ENCODE measurements at regions not wholly inside any gene's neighbourhood (a gene's known extent, or its start where the extent isn't known, plus 50 kb on each side); places are given as distances from the start of the nearest gene placed in this dataset.

DNA sequence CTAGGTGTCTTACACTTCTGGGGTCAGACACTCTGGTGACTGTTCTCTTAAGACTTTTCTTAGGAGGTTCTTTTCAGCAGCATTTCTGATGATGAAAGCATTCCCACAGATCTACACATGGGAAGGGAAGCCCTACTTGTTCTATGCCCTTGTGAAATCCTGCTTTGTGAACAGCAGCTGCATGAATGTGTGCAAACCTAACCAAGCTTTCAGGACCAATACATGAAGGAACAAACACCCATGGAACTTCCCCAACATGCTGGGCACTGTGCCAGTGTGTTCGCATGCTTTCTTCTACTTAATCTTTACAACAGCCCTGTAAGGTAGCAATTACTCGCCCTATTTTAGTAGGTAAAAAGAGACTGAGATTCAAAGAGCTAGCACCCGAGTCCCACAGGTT lies 439.9 kb upstream of the KLF4 start:
- 0 out of 2 replicates have a peak, but pooled peaks cover 2% of the 10 kb centered on the region for H3K27me3 ChIP-seq (ENCODE audit: control insufficient read depth, low read length)
- no peaks in the 10 kb centered on the region for H3F3A ChIP-seq (ENCODE audit: control insufficient read depth, insufficient read depth)
- TF ChIP-seq, protein P1, sequence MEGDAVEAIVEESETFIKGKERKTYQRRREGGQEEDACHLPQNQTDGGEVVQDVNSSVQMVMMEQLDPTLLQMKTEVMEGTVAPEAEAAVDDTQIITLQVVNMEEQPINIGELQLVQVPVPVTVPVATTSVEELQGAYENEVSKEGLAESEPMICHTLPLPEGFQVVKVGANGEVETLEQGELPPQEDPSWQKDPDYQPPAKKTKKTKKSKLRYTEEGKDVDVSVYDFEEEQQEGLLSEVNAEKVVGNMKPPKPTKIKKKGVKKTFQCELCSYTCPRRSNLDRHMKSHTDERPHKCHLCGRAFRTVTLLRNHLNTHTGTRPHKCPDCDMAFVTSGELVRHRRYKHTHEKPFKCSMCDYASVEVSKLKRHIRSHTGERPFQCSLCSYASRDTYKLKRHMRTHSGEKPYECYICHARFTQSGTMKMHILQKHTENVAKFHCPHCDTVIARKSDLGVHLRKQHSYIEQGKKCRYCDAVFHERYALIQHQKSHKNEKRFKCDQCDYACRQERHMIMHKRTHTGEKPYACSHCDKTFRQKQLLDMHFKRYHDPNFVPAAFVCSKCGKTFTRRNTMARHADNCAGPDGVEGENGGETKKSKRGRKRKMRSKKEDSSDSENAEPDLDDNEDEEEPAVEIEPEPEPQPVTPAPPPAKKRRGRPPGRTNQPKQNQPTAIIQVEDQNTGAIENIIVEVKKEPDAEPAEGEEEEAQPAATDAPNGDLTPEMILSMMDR (IDR thresholded peaks at IDR 0.05; ENCODE audit: low read depth, low read length, poor library complexity, severe bottlenecking) = no peak
- no peak for TF ChIP-seq EZH2phosphoT487 (IDR thresholded peaks at IDR 0.05; ENCODE audit: borderline replicate concordance, low read length)
- H3K4me1 ChIP-seq (ENCODE audit: control insufficient read depth, low read length) = no peaks in the 10 kb centered on the region
- H3K4me3 ChIP-seq (ENCODE audit: low read length) = no peak overlapping the region
- no peak overlapping the region for H3K4me2 ChIP-seq (ENCODE audit: low read length)
- H3K9me2 ChIP-seq (replicated peaks; ENCODE audit: control insufficient read depth, low read length) = no peaks in the 10 kb centered on the region
- no peaks in the 10 kb centered on the region for H3K36me3 ChIP-seq (ENCODE audit: control insufficient read depth, low read length)
- no peaks in the 10 kb centered on the region for H3K9me3 ChIP-seq (ENCODE audit: control insufficient read depth, insufficient read depth, low read length)
- no peaks in the 10 kb centered on the region for H4K20me1 ChIP-seq (ENCODE audit: control insufficient read depth, insufficient read depth, low read depth, low read length)
- H3K79me2 ChIP-seq (ENCODE audit: control insufficient read depth, low read length) = no peaks in the 10 kb centered on the region
- no peak overlapping the region for H3K27ac ChIP-seq (ENCODE audit: low read depth, low read length)

DNA sequence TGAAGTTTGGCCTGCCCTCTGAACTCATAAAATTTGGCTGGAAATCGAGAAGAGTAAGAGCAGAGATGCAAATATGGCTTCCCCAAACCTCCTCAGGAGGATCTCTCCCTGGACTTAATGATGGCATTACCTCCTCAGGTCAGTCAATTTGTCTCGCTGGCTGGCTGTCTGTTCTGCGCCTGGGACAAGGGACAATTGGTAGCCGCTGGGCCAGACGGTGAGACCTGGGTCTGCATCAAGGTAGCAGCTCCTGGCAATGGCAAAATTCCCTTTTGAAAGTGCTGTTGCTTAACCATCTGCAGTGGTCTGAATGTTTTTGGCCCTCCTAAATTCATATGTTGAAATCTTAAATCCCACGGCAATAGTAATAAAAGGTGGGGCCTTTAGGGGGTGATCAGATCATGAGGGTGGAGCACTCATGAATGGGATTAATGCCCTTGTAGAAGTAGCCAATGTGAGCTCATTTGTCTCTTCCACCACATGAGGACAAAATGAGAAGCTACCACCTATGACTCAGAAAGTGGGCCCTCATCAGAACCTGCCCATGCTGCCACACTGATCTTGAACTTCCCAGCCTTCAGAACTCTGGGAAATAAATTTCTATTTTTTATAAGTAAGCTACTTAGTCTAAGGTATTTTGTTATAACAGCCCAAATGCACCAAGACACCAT lies 439.3 kb upstream of the KLF4 start:
- Histone ChIP-seq H3K79me2 (ENCODE audit: control insufficient read depth, low read length) (no peaks in the 10 kb centered on the region), H3F3A (ENCODE audit: control insufficient read depth, insufficient read depth) (no peaks in the 10 kb centered on the region), H3K27me3 (ENCODE audit: control insufficient read depth, low read length) (0 out of 2 replicates have a peak, but pooled peaks cover 2% of the 10 kb centered on the region), H3K9me2 (replicated peaks; ENCODE audit: control insufficient read depth, low read length) (no peaks in the 10 kb centered on the region), H4K20me1 (ENCODE audit: control insufficient read depth, insufficient read depth, low read depth, low read length) (no peaks in the 10 kb centered on the region), H3K36me3 (ENCODE audit: control insufficient read depth, low read length) (no peaks in the 10 kb centered on the region), H3K9me3 (ENCODE audit: control insufficient read depth, insufficient read depth, low read length) (no peaks in the 10 kb centered on the region), H3K4me1 (ENCODE audit: control insufficient read depth, low read length) (no peaks in the 10 kb centered on the region), H3K27ac (ENCODE audit: low read depth, low read length) (no peak overlapping the region), H3K4me3 (ENCODE audit: low read length) (no peak overlapping the region), H3K4me2 (ENCODE audit: low read length) (no peak overlapping the region)
- TF ChIP-seq, protein P1 (IDR thresholded peaks at IDR 0.05; ENCODE audit: low read depth, low read length, poor library complexity, severe bottlenecking) = no peak
- no peak for TF ChIP-seq EZH2phosphoT487 (IDR thresholded peaks at IDR 0.05; ENCODE audit: borderline replicate concordance, low read length)

GRCh38 chr9:107927276-107927675 lies 437.7 kb upstream of the KLF4 start:
- Histone ChIP-seq H3K36me3 (ENCODE audit: control insufficient read depth, low read length) (no peaks in the 10 kb centered on the region), H3K9me3 (ENCODE audit: control insufficient read depth, insufficient read depth, low read length) (no peaks in the 10 kb centered on the region), H3K4me1 (ENCODE audit: control insufficient read depth, low read length) (no peaks in the 10 kb centered on the region), H4K20me1 (ENCODE audit: control insufficient read depth, insufficient read depth, low read depth, low read length) (no peaks in the 10 kb centered on the region), H3F3A (ENCODE audit: control insufficient read depth, insufficient read depth) (no peaks in the 10 kb centered on the region), H3K9me2 (replicated peaks; ENCODE audit: control insufficient read depth, low read length) (no peaks in the 10 kb centered on the region), H3K27ac (ENCODE audit: low read depth, low read length) (no peak overlapping the region), H3K27me3 (ENCODE audit: control insufficient read depth, low read length) (no peaks in the 10 kb centered on the region), H3K4me2 (ENCODE audit: low read length) (no peak overlapping the region), H3K4me3 (ENCODE audit: low read length) (no peak overlapping the region), H3K79me2 (ENCODE audit: control insufficient read depth, low read length) (no peaks in the 10 kb centered on the region)
- no peak for TF ChIP-seq EZH2phosphoT487 (IDR thresholded peaks at IDR 0.05; ENCODE audit: borderline replicate concordance, low read length)
- TF ChIP-seq, protein P1 (IDR thresholded peaks at IDR 0.05; ENCODE audit: low read depth, low read length, poor library complexity, severe bottlenecking) = no peak
